Frontal cortex (tissue), 3 donors: ENCODE measurements at regions not wholly inside any gene's neighbourhood (a gene's known extent, or its start where the extent isn't known, plus 50 kb on each side); places are given as distances from the start of the nearest gene placed in this dataset.
"Not testable (repeated sequence)": the region's sequence is repeated elsewhere in the genome, so short reads cannot be mapped to it uniquely, and the experiment has no call there.

Source experiments
- DNase-seq, 2 donors: peaks; one replicate each; pipeline ENCODE4 v3.0.0; 2012; ENCODE audit warnings: low spot score in 2 of 2
- FAIRE-seq: peaks from 2 replicates; lab custom pipeline; 2012; peaks lifted over from hg19 to GRCh38; lab: Jason Lieb, UNC
- donor health status: control.
- donor health status: control.
- donor health status: control.

GRCh38 chr2:189305291-189305943 is 125.9 kb upstream of the COL5A2 start:
- no peak for DNase-seq
- FAIRE-seq, result no peak

GRCh38 chr2:189306525-189306924 is 127.0 kb upstream of the COL5A2 start:
- FAIRE-seq, result no peak
- DNase-seq, result no peak

GRCh38 chr2:189308056-189308790 is 128.7 kb upstream of the COL5A2 start:
- FAIRE-seq (no peak), DNase-seq (no peak)

- DNase-seq (no peak), FAIRE-seq (no peak)
Measured at GRCh38 chr2:189309331-189309730, 129.8 kb upstream of the COL5A2 start.

GRCh38 chr2:189312211-189312610 is 129.1 kb upstream of the WDR75 start:
- no peak for FAIRE-seq
- no peak for DNase-seq

GRCh38 chr2:189312643-189313042 is 128.6 kb upstream of the WDR75 start:
- DNase-seq (no peak), FAIRE-seq (no peak)

GRCh38 chr2:189318761-189319160 is 122.5 kb upstream of the WDR75 start:
- FAIRE-seq (no peak), DNase-seq (no peak)

GRCh38 chr2:189319424-189319823 is 121.8 kb upstream of the WDR75 start:
- DNase-seq, FAIRE-seq: not testable (repeated sequence)

GRCh38 chr2:189327879-189328847 is 113.1 kb upstream of the WDR75 start:
- FAIRE-seq (no peak), DNase-seq (no peak)

GRCh38 chr2:189328848-189329245 is 112.4 kb upstream of the WDR75 start:
- FAIRE-seq (no peak), DNase-seq (no peak)

GRCh38 chr2:189336276-189336975 is 104.8 kb upstream of the WDR75 start:
- DNase-seq (no peak), FAIRE-seq (no peak)

- no peak for DNase-seq
- FAIRE-seq, result no peak
Measured at GRCh38 chr2:189337656-189338055, 103.6 kb upstream of the WDR75 start.

- FAIRE-seq, result no peak
Measured at GRCh38 chr2:189338115-189338514, 103.2 kb upstream of the WDR75 start.

GRCh38 chr2:189341077-189341476 is 100.2 kb upstream of the WDR75 start:
- DNase-seq (no peak), FAIRE-seq (no peak)

More at GRCh38 chr2:189338115-189338514, 103.2 kb upstream of the WDR75 start:
- no peak for DNase-seq

GRCh38 chr2:189344043-189344442 is 97.2 kb upstream of the WDR75 start:
- FAIRE-seq, result no peak
- no peak for DNase-seq

- DNase-seq (peak; percentile 8 to 11), FAIRE-seq (no peak)
Measured at GRCh38 chr2:189347540-189347939, 93.7 kb upstream of the WDR75 start.

- no peak for DNase-seq
- no peak for FAIRE-seq
Measured at GRCh38 chr2:189348369-189348768, 92.9 kb upstream of the WDR75 start.

GRCh38 chr2:189350540-189351209 is 90.6 kb upstream of the WDR75 start:
- no peak for FAIRE-seq
- no peak for DNase-seq

- not testable (repeated sequence) for FAIRE-seq, DNase-seq
Measured at GRCh38 chr2:189351933-189352332, 89.3 kb upstream of the WDR75 start.
